Fibroblast of pulmonary artery (primary cell): ENCODE measurements at regions not wholly inside any gene's neighbourhood (a gene's known extent, or its start where the extent isn't known, plus 50 kb on each side); places are given as distances from the start of the nearest gene placed in this dataset.

Experiments
- DNase-seq: peaks from one replicate; pipeline ENCODE4 v3.0.0-alpha.2; 2010; ENCODE audit warnings: low read depth
- H3K4me3 ChIP-seq: replicated peaks from 2 replicates; pipeline ENCODE4 v1.5.1; 2011; ENCODE audit warnings: low read depth, mild to moderate bottlenecking, control low read depth, low read length, moderate library complexity
- TF ChIP-seq, protein P1 (sequence below): IDR thresholded peaks from 2 replicates; pipeline ENCODE4 v1.5.1; 2011; ENCODE audit warnings: mild to moderate bottlenecking, control low read depth, low read length, inconsistent platforms; ENCODE audit errors: missing control alignments

DNA sequence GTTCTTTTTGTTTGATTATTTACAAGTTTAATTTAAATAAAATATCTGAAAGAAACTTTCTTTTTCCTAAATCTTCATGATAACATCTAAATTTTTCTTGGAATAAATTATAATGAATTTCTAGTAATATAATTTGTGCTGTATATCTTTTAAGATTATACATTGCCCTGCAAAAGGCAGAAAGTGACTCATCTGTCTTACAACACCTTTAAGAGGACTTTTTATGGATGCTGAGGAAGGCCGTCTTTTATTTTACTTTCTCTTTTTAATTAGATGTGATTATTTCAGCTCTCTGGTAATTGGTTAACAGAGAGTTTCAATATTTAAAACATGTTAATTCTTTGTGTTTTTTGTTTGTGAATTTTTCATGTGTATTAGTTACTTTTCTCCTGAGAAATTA is 598.4 kb downstream of the RPL10L start:
- no peak overlapping the region for H3K4me3 ChIP-seq
- TF ChIP-seq, protein P1, sequence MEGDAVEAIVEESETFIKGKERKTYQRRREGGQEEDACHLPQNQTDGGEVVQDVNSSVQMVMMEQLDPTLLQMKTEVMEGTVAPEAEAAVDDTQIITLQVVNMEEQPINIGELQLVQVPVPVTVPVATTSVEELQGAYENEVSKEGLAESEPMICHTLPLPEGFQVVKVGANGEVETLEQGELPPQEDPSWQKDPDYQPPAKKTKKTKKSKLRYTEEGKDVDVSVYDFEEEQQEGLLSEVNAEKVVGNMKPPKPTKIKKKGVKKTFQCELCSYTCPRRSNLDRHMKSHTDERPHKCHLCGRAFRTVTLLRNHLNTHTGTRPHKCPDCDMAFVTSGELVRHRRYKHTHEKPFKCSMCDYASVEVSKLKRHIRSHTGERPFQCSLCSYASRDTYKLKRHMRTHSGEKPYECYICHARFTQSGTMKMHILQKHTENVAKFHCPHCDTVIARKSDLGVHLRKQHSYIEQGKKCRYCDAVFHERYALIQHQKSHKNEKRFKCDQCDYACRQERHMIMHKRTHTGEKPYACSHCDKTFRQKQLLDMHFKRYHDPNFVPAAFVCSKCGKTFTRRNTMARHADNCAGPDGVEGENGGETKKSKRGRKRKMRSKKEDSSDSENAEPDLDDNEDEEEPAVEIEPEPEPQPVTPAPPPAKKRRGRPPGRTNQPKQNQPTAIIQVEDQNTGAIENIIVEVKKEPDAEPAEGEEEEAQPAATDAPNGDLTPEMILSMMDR, result no peak
- DNase-seq, result no peak

DNA sequence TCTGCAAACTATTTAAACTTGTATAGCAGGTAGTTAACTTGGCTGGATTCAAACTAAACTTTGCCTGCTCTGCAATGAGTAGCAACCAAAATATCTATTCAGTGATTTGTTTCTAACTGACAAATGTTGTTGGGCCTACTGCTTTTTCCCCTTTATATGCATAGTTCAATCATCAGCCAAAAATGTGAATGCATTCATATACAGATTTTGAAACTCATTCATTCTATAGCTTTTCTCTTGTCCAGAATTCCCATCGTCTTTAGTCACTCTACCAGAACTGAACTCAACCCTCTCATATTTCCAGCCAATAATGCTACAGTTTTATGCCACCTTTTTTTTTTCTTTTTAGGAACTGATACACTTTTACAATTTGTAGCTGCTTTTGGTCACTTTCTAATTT is 599.8 kb downstream of the RPL10L start:
- TF ChIP-seq, protein P1, result no peak
- no peak overlapping the region for H3K4me3 ChIP-seq
- DNase-seq, result no peak

DNA sequence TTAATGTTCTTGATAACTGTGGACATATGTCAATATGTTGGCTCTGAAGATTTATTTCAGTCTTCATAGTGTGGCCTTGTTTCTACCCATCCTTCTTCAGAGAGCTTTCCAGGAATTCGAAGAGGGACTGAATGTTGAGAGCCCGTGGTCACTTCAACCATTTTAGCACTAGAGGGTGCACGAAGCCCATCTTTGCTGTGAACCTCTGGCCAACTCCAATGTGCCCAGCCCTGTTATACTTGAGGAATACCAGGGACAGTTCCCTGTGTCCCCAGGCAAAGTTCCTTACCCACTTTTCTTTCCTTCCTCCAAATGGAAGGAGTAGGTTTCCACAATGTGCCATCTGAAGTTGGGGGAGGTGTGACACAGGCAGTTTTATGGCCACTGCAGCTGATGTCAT is 603.5 kb downstream of the RPL10L start:
- H3K4me3 ChIP-seq, result no peak overlapping the region
- TF ChIP-seq, protein P1, result no peak
- DNase-seq, result no peak

DNA sequence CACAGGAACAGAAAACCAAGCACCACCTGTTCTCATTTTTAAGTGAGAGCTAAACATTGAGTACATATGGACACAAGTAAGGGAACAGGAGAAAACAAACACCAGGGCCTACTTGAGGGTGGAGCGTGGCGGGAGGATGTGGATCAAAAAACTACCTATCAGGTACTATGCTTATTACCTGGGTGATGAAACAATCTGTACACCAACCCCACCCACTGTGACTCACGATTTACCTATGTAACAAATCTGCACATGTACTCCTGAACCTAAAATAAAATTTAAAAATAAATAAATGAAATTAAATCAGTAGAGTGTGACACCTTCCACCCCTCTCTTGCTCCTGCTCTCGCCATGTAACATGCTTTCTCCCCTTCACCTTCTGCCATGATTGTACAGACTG is 615.5 kb downstream of the RPL10L start:
- no peak for DNase-seq
- TF ChIP-seq, protein P1, result no peak

DNA sequence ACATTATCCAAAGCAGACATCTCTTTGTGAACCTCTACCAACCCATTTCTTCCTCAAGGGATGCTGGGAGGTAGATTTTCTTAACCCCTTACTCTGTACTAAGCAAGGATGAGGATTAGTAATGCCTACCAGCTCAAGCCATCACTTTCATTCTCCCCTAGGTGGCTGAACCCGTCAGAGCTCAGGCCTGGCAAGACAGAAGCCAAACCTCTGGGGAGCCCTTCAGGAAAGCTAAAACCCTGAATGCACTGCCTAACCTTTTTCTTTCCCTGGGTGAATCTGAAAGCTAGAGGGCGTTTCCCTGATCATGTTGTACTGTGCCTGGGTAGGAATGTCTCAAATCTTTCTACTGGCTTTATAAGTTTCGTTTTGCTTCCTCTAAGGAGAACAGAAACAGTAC is 617.3 kb downstream of the RPL10L start:
- H3K4me3 ChIP-seq, result no peak overlapping the region
- TF ChIP-seq, protein P1, result no peak
- DNase-seq, result no peak

More for the DNA sequence above, 615.5 kb downstream of the RPL10L start:
- no peak overlapping the region for H3K4me3 ChIP-seq

DNA sequence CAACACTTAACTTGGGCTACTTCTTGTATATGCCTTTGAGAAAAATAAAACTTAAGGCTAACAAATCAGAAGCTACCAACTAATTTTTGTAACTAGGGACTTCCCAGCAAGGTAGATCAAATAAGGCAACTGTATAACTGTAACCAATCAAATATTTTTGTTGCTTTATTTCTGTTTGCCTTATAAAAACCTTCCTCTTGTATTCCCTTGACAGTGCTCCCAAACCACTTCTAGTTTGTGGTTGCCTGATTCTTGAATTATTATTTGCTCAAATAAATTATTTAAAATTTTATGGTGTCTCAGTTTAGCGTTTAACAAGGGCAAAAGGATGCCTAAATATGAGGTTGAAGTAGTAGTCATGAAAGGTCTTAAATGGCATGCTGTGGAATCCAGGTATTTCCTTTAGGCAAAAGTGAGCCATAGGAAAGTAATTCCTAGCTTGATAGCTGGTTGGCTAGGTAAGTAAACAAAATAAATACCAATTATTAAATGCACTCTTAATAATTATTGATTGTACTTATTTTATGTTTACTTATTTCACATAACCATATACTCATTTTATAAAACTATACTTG is 632.6 kb downstream of the RPL10L start:
- DNase-seq, result no peak
- H3K4me3 ChIP-seq, result no peak overlapping the region
- TF ChIP-seq, protein P1, result no peak

DNA sequence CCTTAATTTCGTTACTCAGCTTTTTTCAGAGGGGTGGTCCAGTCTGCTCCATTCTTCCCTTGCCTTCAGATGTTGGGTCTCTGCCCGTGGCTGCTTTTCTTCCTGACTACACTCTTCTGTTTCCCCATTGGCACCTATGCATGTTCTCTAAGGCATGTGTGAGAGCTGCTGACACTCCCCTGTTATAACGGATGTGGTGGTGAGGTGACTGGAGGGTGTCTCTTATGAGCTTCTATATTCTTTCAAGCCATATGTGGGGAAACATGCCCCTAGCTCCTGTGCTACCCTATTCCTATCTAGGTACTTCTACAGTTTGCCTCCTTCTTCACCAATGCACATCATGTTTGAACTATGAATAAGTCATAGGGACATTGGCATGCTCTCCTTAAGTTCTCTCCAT is 643.2 kb downstream of the RPL10L start:
- TF ChIP-seq, protein P1, result no peak
- no peak overlapping the region for H3K4me3 ChIP-seq
- no peak for DNase-seq
